C4-2B (cell line): ENCODE measurements at regions not wholly inside any gene's neighbourhood (a gene's known extent, or its start where the extent isn't known, plus 50 kb on each side); places are given as distances from the start of the nearest gene placed in this dataset.

Source experiments
- ZFX ChIP-seq: fragments of 450-650 bp; IDR thresholded peaks from 2 replicates; pipeline ENCODE4 v1.6.1; 2017
- TF ChIP-seq, protein P1 (sequence below): fragments of 450-650 bp; conservative IDR thresholded peaks from 2 replicates; pipeline ENCODE4 v1.5.1; 2017; ENCODE audit warnings: mild to moderate bottlenecking

DNA sequence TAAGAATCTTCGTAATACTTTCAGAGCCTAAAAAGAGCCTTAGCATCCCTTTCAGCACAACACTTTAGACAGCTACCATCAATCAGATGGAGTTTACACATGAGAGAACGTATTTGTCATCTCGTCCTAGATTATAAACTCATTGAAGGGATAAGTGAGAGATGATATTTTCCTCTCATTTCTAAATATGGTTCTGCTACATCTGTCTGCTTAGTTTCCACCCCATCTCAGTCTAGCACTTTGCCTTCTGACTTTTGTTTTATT, 208.4 kb upstream of the CD180 start:
- TF ChIP-seq, protein P1, sequence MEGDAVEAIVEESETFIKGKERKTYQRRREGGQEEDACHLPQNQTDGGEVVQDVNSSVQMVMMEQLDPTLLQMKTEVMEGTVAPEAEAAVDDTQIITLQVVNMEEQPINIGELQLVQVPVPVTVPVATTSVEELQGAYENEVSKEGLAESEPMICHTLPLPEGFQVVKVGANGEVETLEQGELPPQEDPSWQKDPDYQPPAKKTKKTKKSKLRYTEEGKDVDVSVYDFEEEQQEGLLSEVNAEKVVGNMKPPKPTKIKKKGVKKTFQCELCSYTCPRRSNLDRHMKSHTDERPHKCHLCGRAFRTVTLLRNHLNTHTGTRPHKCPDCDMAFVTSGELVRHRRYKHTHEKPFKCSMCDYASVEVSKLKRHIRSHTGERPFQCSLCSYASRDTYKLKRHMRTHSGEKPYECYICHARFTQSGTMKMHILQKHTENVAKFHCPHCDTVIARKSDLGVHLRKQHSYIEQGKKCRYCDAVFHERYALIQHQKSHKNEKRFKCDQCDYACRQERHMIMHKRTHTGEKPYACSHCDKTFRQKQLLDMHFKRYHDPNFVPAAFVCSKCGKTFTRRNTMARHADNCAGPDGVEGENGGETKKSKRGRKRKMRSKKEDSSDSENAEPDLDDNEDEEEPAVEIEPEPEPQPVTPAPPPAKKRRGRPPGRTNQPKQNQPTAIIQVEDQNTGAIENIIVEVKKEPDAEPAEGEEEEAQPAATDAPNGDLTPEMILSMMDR: no peak
- TF ChIP-seq ZFX: no peak
